PC-9 (cell line): ENCODE measurements at regions not wholly inside any gene's neighbourhood (a gene's known extent, or its start where the extent isn't known, plus 50 kb on each side); places are given as distances from the start of the nearest gene placed in this dataset.
A peak's percentile ranks its signal among the peaks of the same experiment; 100 is the strongest.

Experiments
- BruUV-seq: library from RNA; stranded (reverse); fragments of 400-500 nt; replicated peaks from 2 replicates; lab custom pipeline; 2021; lab: Mats Ljungman, UMichigan
- CTCF ChIA-PET: fragments of 300-600 bp; sonication (Branson Sonifier 250); formaldehyde crosslinking; loops from one replicate; lab custom pipeline; 2022; ENCODE audit warnings: antibody characterized with exemption; lab: Charles Lee
- POLR2A ChIA-PET: fragments of 300-600 bp; sonication (Branson Sonifier 250); formaldehyde crosslinking; loops from one replicate; lab custom pipeline; 2022; ENCODE audit warnings: antibody characterized with exemption; ENCODE audit not compliant: unreplicated experiment; lab: Charles Lee
- DNase-seq, 2 experiments: peaks; one replicate each; pipeline versions ENCODE4 v3.0.0 to v3.0.0-alpha.2; 2015 to 2022; ENCODE audit warnings: mixed read lengths in 1 of 2
- H2AFZ ChIP-seq: fragments of 200-600 bp; sonication (generic); 2 replicates; pipeline ENCODE4 v1.8.1; 2017; ENCODE audit warnings: antibody characterized with exemption
- H3F3A ChIP-seq: fragments of 200-600 bp; sonication (generic); 2 replicates; pipeline ENCODE4 v1.8.1; 2017; ENCODE audit warnings: antibody characterized with exemption, mild to moderate bottlenecking, low read depth; ENCODE audit not compliant: insufficient read depth
- H3K27ac ChIP-seq: fragments of 200-600 bp; sonication (generic); 2 replicates; pipeline ENCODE4 v1.6.1; 2016; ENCODE audit warnings: mixed run types
- H3K27me3 ChIP-seq: fragments of 200-600 bp; sonication (generic); 2 replicates; pipeline ENCODE4 v1.6.1; 2016; ENCODE audit warnings: low read depth, mixed run types; ENCODE audit not compliant: insufficient read depth
- H3K36me3 ChIP-seq: fragments of 200-600 bp; sonication (generic); 2 replicates; pipeline ENCODE4 v1.6.1; 2016; ENCODE audit warnings: low read depth, mixed run types
- H3K4me1 ChIP-seq: fragments of 200-600 bp; sonication (generic); replicated peaks from 2 replicates; pipeline ENCODE4 v1.6.1; 2016; ENCODE audit warnings: mixed run types; ENCODE audit not compliant: insufficient read depth
- H3K4me2 ChIP-seq: fragments of 200-600 bp; sonication (generic); 2 replicates; pipeline ENCODE4 v1.6.1; 2017; ENCODE audit warnings: mixed run types
- H3K4me3 ChIP-seq: fragments of 200-600 bp; sonication (generic); 2 replicates; pipeline ENCODE4 v1.6.1; 2016; ENCODE audit warnings: mixed run types
- H3K79me2 ChIP-seq: fragments of 200-600 bp; sonication (generic); 2 replicates; pipeline ENCODE4 v1.6.1; 2017; ENCODE audit warnings: low read depth, mixed run types
- H3K9me2 ChIP-seq: fragments of 200-600 bp; sonication (generic); 2 replicates; pipeline ENCODE4 v1.8.1; 2017; ENCODE audit warnings: mild to moderate bottlenecking; ENCODE audit not compliant: insufficient read depth
- H3K9me3 ChIP-seq: fragments of 200-600 bp; sonication (generic); 2 replicates; pipeline ENCODE4 v1.8.1; 2016; ENCODE audit warnings: low read depth; ENCODE audit not compliant: insufficient read depth
- H4K20me1 ChIP-seq: fragments of 200-600 bp; sonication (generic); 2 replicates; pipeline ENCODE4 v1.8.1; 2017; ENCODE audit not compliant: insufficient read depth
- CTCF ChIP-seq: fragments of 200-600 bp; sonication (generic); conservative IDR thresholded peaks from 2 replicates; pipeline ENCODE4 v1.6.1; 2017; ENCODE audit warnings: mixed run types, antibody characterized with exemption, mild to moderate bottlenecking, moderate library complexity
- EZH2 ChIP-seq: fragments of 200-600 bp; sonication (generic); IDR thresholded peaks from 2 replicates; pipeline ENCODE4 v1.8.0; 2017; ENCODE audit warnings: antibody characterized with exemption, low read depth
- intact Hi-C: fragments of 100-400 bp; cut with micrococcal nuclease; formaldehyde crosslinking; loops from one replicate; pipeline ENCODE4 v1.10.0; 2022; ENCODE audit not compliant: unreplicated experiment

GRCh38 chr9:99433555-99433954 is 211.5 kb downstream of the SEC61B start:
- Histone ChIP-seq H3F3A (peaks cover 10% of the 10 kb centered on the region; the same call in 1 of the 2 replicates), H2AFZ (no peak overlapping the region), H4K20me1 (no peaks in the 10 kb centered on the region), H3K27ac (peak overlapping the region; percentile 72), H3K9me3 (no peaks in the 10 kb centered on the region), H3K36me3 (no peaks in the 10 kb centered on the region), H3K27me3 (no peaks in the 10 kb centered on the region), H3K4me3 (no peak overlapping the region), H3K79me2 (no peaks in the 10 kb centered on the region), H3K9me2 (no peaks in the 10 kb centered on the region), H3K4me1 (peaks cover 20% of the 10 kb centered on the region), H3K4me2 (peak overlapping the region; percentile 26)
- ChIA-PET POLR2A (no interaction called here), CTCF (no interaction called here)
- TF ChIP-seq CTCF, result no peak
- TF ChIP-seq EZH2, result no peak
- intact Hi-C loops, result no loop called here
- BruUV-seq, result no TSS peak
- peak; percentile 76 to 88 for DNase-seq

DNA sequence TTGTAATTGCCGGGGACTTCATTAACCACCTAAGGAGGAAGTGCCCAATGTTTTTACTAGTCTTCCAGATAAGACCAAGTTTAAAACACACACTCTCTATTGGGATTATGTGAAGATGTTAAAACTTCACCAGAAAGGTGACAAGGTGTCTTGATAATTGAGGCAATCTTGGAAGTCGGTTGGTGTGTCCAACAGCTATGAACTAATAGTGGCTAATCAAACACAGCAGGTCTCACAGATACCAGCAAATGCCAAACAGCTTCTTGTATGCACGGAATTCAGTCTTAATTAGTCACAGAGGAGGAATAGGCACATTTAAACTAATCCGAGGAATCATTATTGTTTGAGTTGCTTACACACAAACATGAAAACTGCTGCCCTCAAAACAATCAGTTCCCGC is 214.5 kb downstream of the SEC61B start:
- peaks cover 20% of the 10 kb centered on the region for H3K4me1 ChIP-seq
- no peaks in the 10 kb centered on the region for H3K27me3 ChIP-seq
- ChIA-PET POLR2A (no interaction called here), CTCF (no interaction called here)
- no peak overlapping the region for H3K27ac ChIP-seq
- TF ChIP-seq EZH2 (no peak), CTCF (no peak)
- H3K9me2 ChIP-seq, result no peaks in the 10 kb centered on the region
- no peak overlapping the region for H3K4me2 ChIP-seq
- no peaks in the 10 kb centered on the region for H3K9me3 ChIP-seq
- no peaks in the 10 kb centered on the region for H3K79me2 ChIP-seq
- BruUV-seq, result no TSS peak
- no peak overlapping the region for H3K4me3 ChIP-seq
- peaks cover 10% of the 10 kb centered on the region; the same call in 1 of the 2 replicates for H3F3A ChIP-seq
- no peak overlapping the region for H2AFZ ChIP-seq
- no peaks in the 10 kb centered on the region for H4K20me1 ChIP-seq
- no peaks in the 10 kb centered on the region for H3K36me3 ChIP-seq
- no peak for DNase-seq
- intact Hi-C loops, result no loop called here

GRCh38 chr9:99437145-99437544 is 215.1 kb downstream of the SEC61B start:
- CTCF ChIA-PET, result no interaction called here
- no peaks in the 10 kb centered on the region for H3K9me3 ChIP-seq
- H3K4me2 ChIP-seq, result no peak overlapping the region
- DNase-seq, result no peak
- H3K27ac ChIP-seq, result no peak overlapping the region
- TF ChIP-seq EZH2 (no peak), CTCF (no peak)
- no TSS peak for BruUV-seq
- POLR2A ChIA-PET, result no interaction called here
- no peaks in the 10 kb centered on the region for H3K9me2 ChIP-seq
- intact Hi-C loops, result no loop called here
- no peak overlapping the region for H3K4me3 ChIP-seq
- peaks cover 10% of the 10 kb centered on the region; the same call in 1 of the 2 replicates for H3F3A ChIP-seq
- H3K36me3 ChIP-seq, result no peaks in the 10 kb centered on the region
- H3K4me1 ChIP-seq, result peaks cover 20% of the 10 kb centered on the region
- H3K79me2 ChIP-seq, result no peaks in the 10 kb centered on the region
- no peaks in the 10 kb centered on the region for H3K27me3 ChIP-seq
- H2AFZ ChIP-seq, result no peak overlapping the region
- no peaks in the 10 kb centered on the region for H4K20me1 ChIP-seq
